HCT116 (cell line): ENCODE measurements at regions not wholly inside any gene's neighbourhood (a gene's known extent, or its start where the extent isn't known, plus 50 kb on each side); places are given as distances from the start of the nearest gene placed in this dataset.

Experiments used
- ATAC-seq: fragments of 200-7000 bp; cut with Tn5 transposase; 2 replicates; pipeline ENCODE4 v1.9.1; 2020; ENCODE audit warnings: mild to moderate bottlenecking, moderate library complexity
- BruUV-seq: library from RNA; stranded (reverse); fragments of 400-500 nt; replicated peaks from 2 replicates; lab custom pipeline; 2021; lab: Mats Ljungman, UMichigan
- CTCF ChIA-PET: fragments of 300-600 bp; sonication (Branson Sonifier 250); formaldehyde crosslinking; loops from one replicate; lab custom pipeline; 2021; ENCODE audit warnings: antibody characterized with exemption; lab: Charles Lee
- POLR2A ChIA-PET: fragments of 300-600, 350-600 bp; sonication (Branson Sonifier 250); formaldehyde crosslinking; loops from one replicate; lab custom pipeline; 2021; ENCODE audit warnings: antibody characterized with exemption; lab: Charles Lee
- RAD21 ChIA-PET, 2 experiments: fragments of 300-600 bp; sonication (Branson Sonifier 250); formaldehyde crosslinking; loops; one replicate each; lab custom pipeline; 2023; ENCODE audit warnings: low total read pairs in 2 of 2; ENCODE audit not compliant: uncharacterized antibody in 2 of 2, unreplicated experiment in 2 of 2, low non-redundant PET in 1 of 2; lab: Charles Lee
- DNase-seq: peaks from one replicate; pipeline ENCODE4 v3.0.0-alpha.2; 2010; ENCODE audit warnings: low read depth, low spot score
- H2AFZ ChIP-seq: fragments of 200-600 bp; shearing (Covaris generic), sonication (generic); 2 replicates; pipeline ENCODE4 v1.6.1; 2017; ENCODE audit warnings: low read depth, mixed run types, mixed read lengths, antibody characterized with exemption, low read length; ENCODE audit not compliant: poor library complexity, severe bottlenecking
- H3K27ac ChIP-seq: 2 replicates; pipeline ENCODE4 v1.5.1; 2012; ENCODE audit warnings: low read depth, low read length
- H3K27me3 ChIP-seq: fragments of 200-600 bp; sonication (generic); 2 replicates; pipeline ENCODE4 v1.6.1; 2016; ENCODE audit warnings: mixed run types, low read length, mixed read lengths; ENCODE audit not compliant: insufficient read depth
- H3K36me3 ChIP-seq, 2 experiments: fragments of 200-500 bp in 1 of 2; fragments of 200-600 bp in 1 of 2; sonication (Bioruptor generic) in 1 of 2; sonication (generic) in 1 of 2; 2 replicates each; pipeline versions ENCODE4 v1.5.1 to v1.6.1; 2014 to 2016; ENCODE audit warnings: low read length in 2 of 2, inconsistent platforms in 1 of 2, mixed read lengths in 1 of 2, mixed run types in 1 of 2; ENCODE audit not compliant: insufficient read depth in 2 of 2, control insufficient read depth in 1 of 2
- H3K4me1 ChIP-seq, 2 experiments: fragments of 200-600 bp in 1 of 2; sonication (generic) in 1 of 2; 2 replicates each; pipeline versions ENCODE4 v1.5.1 to v1.6.1; 2012 to 2017; ENCODE audit warnings: low read length in 2 of 2, inconsistent platforms in 1 of 2, mild to moderate bottlenecking in 1 of 2, mixed read lengths in 1 of 2, mixed run types in 1 of 2, moderate library complexity in 1 of 2; ENCODE audit not compliant: insufficient read depth in 2 of 2, control insufficient read depth in 1 of 2
- H3K4me2 ChIP-seq: fragments of 200-600 bp; sonication (generic); 2 replicates; pipeline ENCODE4 v1.6.1; 2017; ENCODE audit warnings: mixed run types, low read length, mixed read lengths
- H3K4me3 ChIP-seq, 2 experiments: fragments of 200-600 bp in 1 of 2; sonication (generic) in 1 of 2; replicated peaks in 1 of 2; 2 replicates each; pipeline ENCODE4 v1.5.1; 2011 to 2016; ENCODE audit warnings: low read length in 2 of 2, control low read depth in 1 of 2, low read depth in 1 of 2, mild to moderate bottlenecking in 1 of 2, mixed read lengths in 1 of 2, mixed run types in 1 of 2
- H3K79me2 ChIP-seq: fragments of 200-600 bp; sonication (generic); 2 replicates; pipeline ENCODE4 v1.6.1; 2017; ENCODE audit warnings: mild to moderate bottlenecking, mixed run types, low read length, moderate library complexity, mixed read lengths; ENCODE audit not compliant: insufficient read depth
- H3K9ac ChIP-seq: fragments of 200-600 bp; sonication (generic); 2 replicates; pipeline ENCODE4 v1.6.1; 2016; ENCODE audit warnings: low read length, mixed read lengths
- H3K9me2 ChIP-seq: fragments of 200-600 bp; sonication (generic), shearing (Covaris generic); 2 replicates; pipeline ENCODE4 v1.6.1; 2017; ENCODE audit warnings: mixed run types, mild to moderate bottlenecking, moderate library complexity; ENCODE audit not compliant: insufficient read depth
- H3K9me3 ChIP-seq, 2 experiments: fragments of 200-500 bp in 1 of 2; fragments of 200-600 bp in 1 of 2; sonication (Bioruptor generic) in 1 of 2; sonication (generic) in 1 of 2; 2 replicates each; pipeline ENCODE4 v1.6.1; 2014 to 2017; ENCODE audit warnings: low read length in 2 of 2, mixed read lengths in 2 of 2, inconsistent platforms in 1 of 2, low read depth in 1 of 2, mild to moderate bottlenecking in 1 of 2, mixed run types in 1 of 2, moderate library complexity in 1 of 2; ENCODE audit not compliant: control insufficient read depth in 1 of 2, insufficient read depth in 1 of 2
- H4K20me1 ChIP-seq: fragments of 200-600 bp; sonication (generic), shearing (Covaris generic); 2 replicates; pipeline ENCODE4 v1.6.1; 2017; ENCODE audit warnings: mixed run types, mild to moderate bottlenecking, moderate library complexity; ENCODE audit not compliant: insufficient read depth
- CBX3 ChIP-seq: IDR thresholded peaks from 2 replicates; pipeline ENCODE4 v1.6.1; 2012; ENCODE audit warnings: low read depth
- EGR1 ChIP-seq: IDR thresholded peaks from 2 replicates; pipeline ENCODE4 v1.6.1; 2012; ENCODE audit warnings: low read depth
- ELF1 ChIP-seq: IDR thresholded peaks from 2 replicates; pipeline ENCODE4 v1.6.1; 2012; ENCODE audit warnings: low read depth, borderline replicate concordance
- EZH2 ChIP-seq: fragments of 200-600 bp; sonication (generic); IDR thresholded peaks from 2 replicates; pipeline ENCODE4 v1.6.1; 2017; ENCODE audit warnings: antibody characterized with exemption, mixed run types
- FOSL1 ChIP-seq: IDR thresholded peaks from 2 replicates; pipeline ENCODE4 v1.6.1; 2012; ENCODE audit warnings: low read depth
- MAX ChIP-seq: IDR thresholded peaks from 2 replicates; pipeline ENCODE4 v1.6.1; 2012
- POLR2A ChIP-seq: IDR thresholded peaks from 2 replicates; pipeline ENCODE4 v1.7.0; 2011; ENCODE audit warnings: borderline replicate concordance; ENCODE audit not compliant: insufficient read depth, insufficient read length; ENCODE audit errors: extremely low read depth
- POLR2AphosphoS5 ChIP-seq: IDR thresholded peaks from 2 replicates; pipeline ENCODE4 v1.6.1; 2011; ENCODE audit warnings: mild to moderate bottlenecking, low read depth, low read length, moderate library complexity
- RAD21 ChIP-seq: IDR thresholded peaks from 2 replicates; pipeline ENCODE4 v1.6.1; 2012; ENCODE audit warnings: low read depth, mild to moderate bottlenecking
- REST ChIP-seq: IDR thresholded peaks from 2 replicates; pipeline ENCODE4 v1.6.1; 2012; ENCODE audit warnings: low read depth
- SIN3A ChIP-seq: IDR thresholded peaks from 2 replicates; pipeline ENCODE4 v1.6.1; 2012; ENCODE audit warnings: low read depth
- SP1 ChIP-seq: IDR thresholded peaks from 2 replicates; pipeline ENCODE4 v1.6.1; 2012; ENCODE audit warnings: low read depth
- TCF7L2 ChIP-seq: IDR thresholded peaks from 2 replicates; pipeline ENCODE4 v1.7.0; 2011; ENCODE audit warnings: borderline replicate concordance, inconsistent platforms; ENCODE audit not compliant: insufficient read depth, insufficient read length; ENCODE audit errors: extremely low read depth
- YY1 ChIP-seq: IDR thresholded peaks from 2 replicates; pipeline ENCODE4 v1.6.1; 2011; ENCODE audit warnings: low read length, low read depth, moderate library complexity, mild to moderate bottlenecking; ENCODE audit not compliant: insufficient replicate concordance; ENCODE audit errors: extremely low read depth
- ZFX ChIP-seq: fragments of 450-650 bp; IDR thresholded peaks from 2 replicates; pipeline ENCODE4 v1.6.1; 2017
- intact Hi-C: fragments of 100-400 bp; cut with micrococcal nuclease; formaldehyde crosslinking; loops from 2 replicates; pipeline ENCODE4 v1.10.0; 2022

DNA sequence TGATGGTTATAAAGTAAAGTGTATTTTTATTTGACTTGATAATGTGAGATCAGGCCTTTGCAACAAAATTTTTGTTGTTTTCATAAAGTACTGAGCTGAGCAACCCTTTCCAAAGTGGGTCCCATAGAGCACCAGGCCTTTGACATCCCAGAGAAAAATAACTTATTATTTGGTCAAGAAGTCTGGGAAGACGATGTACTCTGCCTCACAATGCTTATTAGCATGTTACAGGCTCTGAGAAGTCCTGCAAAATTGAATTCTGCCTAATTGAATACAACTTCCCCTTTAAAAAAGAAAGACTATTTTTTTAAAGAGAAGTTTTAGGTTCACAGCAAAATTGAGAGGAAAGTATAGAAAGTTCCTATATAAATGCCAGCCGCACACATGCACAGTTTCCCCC is 151.5 kb upstream of the TCF4 start:
- ATAC-seq: no peak
- no peak for DNase-seq
- no peak overlapping the region for H3K4me2 ChIP-seq
- CTCF ChIA-PET: no interaction called here
- no peaks in the 10 kb centered on the region for H3K36me3 ChIP-seq
- RAD21 ChIA-PET: no interaction called here
- H4K20me1 ChIP-seq: no peaks in the 10 kb centered on the region
- no peak overlapping the region for H3K27ac ChIP-seq
- H3K4me3 ChIP-seq: no peak overlapping the region
- H3K9me3 ChIP-seq: peaks cover 12 to 22% of the 10 kb centered on the region in 2 experiments; a peak in 2 of 4 replicates
- no peaks in the 10 kb centered on the region for H3K4me1 ChIP-seq
- intact Hi-C loops: no loop called here
- no TSS peak for BruUV-seq
- POLR2A ChIA-PET: no interaction called here
- no peak overlapping the region for H3K9ac ChIP-seq
- TF ChIP-seq POLR2AphosphoS5: no peak
- TF ChIP-seq MAX: no peak
- no peak for TF ChIP-seq SIN3A
- no peak for TF ChIP-seq TCF7L2
- no peak for TF ChIP-seq ZFX
- no peak for TF ChIP-seq FOSL1
- no peaks in the 10 kb centered on the region for H3K9me2 ChIP-seq
- H2AFZ ChIP-seq: no peak overlapping the region
- H3K79me2 ChIP-seq: no peaks in the 10 kb centered on the region
- H3K27me3 ChIP-seq: no peaks in the 10 kb centered on the region

GRCh38 chr18:55738483-55739114 is 150.6 kb upstream of the TCF4 start:
- Histone ChIP-seq H3K4me1 (no peaks in the 10 kb centered on the region), H3K79me2 (no peaks in the 10 kb centered on the region), H3K27me3 (no peaks in the 10 kb centered on the region), H3K9me3 (peaks cover 16 to 18% of the 10 kb centered on the region in 2 experiments; a peak in 2 of 4 replicates), H3K4me2 (no peak overlapping the region), H3K9ac (no peak overlapping the region), H3K27ac (no peak overlapping the region), H3K9me2 (no peaks in the 10 kb centered on the region), H2AFZ (no peak overlapping the region), H3K4me3 (no peak overlapping the region), H3K36me3 (no peaks in the 10 kb centered on the region), H4K20me1 (no peaks in the 10 kb centered on the region)
- CTCF ChIA-PET: no interaction called here
- DNase-seq (no peak), ATAC-seq (no peak)
- intact Hi-C loops: no loop called here
- RAD21 ChIA-PET: no interaction called here
- BruUV-seq: no TSS peak
- no peak for TF ChIP-seq MAX
- no peak for TF ChIP-seq REST
- no peak for TF ChIP-seq SP1
- no peak for TF ChIP-seq EGR1
- no peak for TF ChIP-seq CBX3
- no peak for TF ChIP-seq TCF7L2
- no peak for TF ChIP-seq YY1
- TF ChIP-seq ELF1: no peak
- no peak for TF ChIP-seq POLR2A
- TF ChIP-seq EZH2: no peak
- TF ChIP-seq RAD21: no peak
- POLR2A ChIA-PET: no interaction called here
